Fibroblast of pulmonary artery (primary cell): ENCODE measurements at regions not wholly inside any gene's neighbourhood (a gene's known extent, or its start where the extent isn't known, plus 50 kb on each side); places are given as distances from the start of the nearest gene placed in this dataset.
A peak's percentile ranks its signal among the peaks of the same experiment; 100 is the strongest.

Experiments used
- DNase-seq: peaks from one replicate; pipeline ENCODE4 v3.0.0-alpha.2; 2010; ENCODE audit warnings: low read depth
- H3K4me3 ChIP-seq: replicated peaks from 2 replicates; pipeline ENCODE4 v1.5.1; 2011; ENCODE audit warnings: low read depth, mild to moderate bottlenecking, control low read depth, low read length, moderate library complexity
- CTCF ChIP-seq: IDR thresholded peaks from 2 replicates; pipeline ENCODE4 v1.5.1; 2011; ENCODE audit warnings: mild to moderate bottlenecking, control low read depth, low read length, inconsistent platforms; ENCODE audit errors: missing control alignments

GRCh38 chr14:22448035-22448904 lies 140.8 kb downstream of the DAD1 start:
- H3K4me3 ChIP-seq: no peak overlapping the region
- no peak for DNase-seq
- TF ChIP-seq CTCF: no peak

- no peak overlapping the region for H3K4me3 ChIP-seq
- DNase-seq: no peak
- no peak for TF ChIP-seq CTCF
These were observed 150.3 kb downstream of the DAD1 start for GRCh38 chr14:22438742-22439141.

- H3K4me3 ChIP-seq: no peak overlapping the region
- TF ChIP-seq CTCF: no peak
- no peak for DNase-seq
These were observed 154.0 kb downstream of the DAD1 start for GRCh38 chr14:22434901-22435550.

- TF ChIP-seq CTCF: peak; percentile 27
- no peak overlapping the region for H3K4me3 ChIP-seq
- DNase-seq: no peak
These were observed 155.0 kb downstream of the DAD1 start for GRCh38 chr14:22434030-22434429.

GRCh38 chr14:22433069-22433468 lies 156.0 kb downstream of the DAD1 start:
- no peak for TF ChIP-seq CTCF
- H3K4me3 ChIP-seq: no peak overlapping the region
- DNase-seq: no peak

GRCh38 chr14:22432348-22432976 lies 156.6 kb downstream of the DAD1 start:
- TF ChIP-seq CTCF: no peak
- peak; percentile 98 for DNase-seq
- no peak overlapping the region for H3K4me3 ChIP-seq
